ENCODE measurements at regions not wholly inside any gene's neighbourhood (a gene's known extent, or its start where the extent isn't known, plus 50 kb on each side); places are given as distances from the start of the nearest gene placed in this dataset.

GRCh38 chr14:58965601-58966000 lies 222.9 kb upstream of the DAAM1 start:
- Histone ChIP-seq H3K23ac (ENCODE audit: insufficient read length, low read depth, low read length) (no peak overlapping the region), H2AFZ (ENCODE audit: low read length) (no peak overlapping the region), H2BK20ac (ENCODE audit: low read depth, low read length, poor library complexity, severe bottlenecking) (no peak overlapping the region), H4K91ac (ENCODE audit: insufficient read length, low read depth, low read length) (no peak overlapping the region), H2BK5ac (ENCODE audit: insufficient read length, low read length) (no peak overlapping the region), H3K56ac (ENCODE audit: insufficient read length, low read depth, low read length) (no peak overlapping the region), H3K79me1 (ENCODE audit: insufficient read depth, low read depth, low read length, poor library complexity, severe bottlenecking) (no peaks in the 10 kb centered on the region), H3K9me3 (ENCODE audit: control insufficient read depth, low read depth, low read length) (no peaks in the 10 kb centered on the region), H3T11ph (ENCODE audit: low read length) (no peak overlapping the region), H3K4me1 (ENCODE audit: insufficient read depth, low read length) (no peaks in the 10 kb centered on the region; the same call in 1 of the 2 replicates), H3K18ac (ENCODE audit: insufficient read length, low read depth, low read length) (no peak overlapping the region), H3K14ac (ENCODE audit: insufficient read depth, low read length) (no peak overlapping the region), H4K5ac (ENCODE audit: insufficient read length, low read depth, low read length) (no peak overlapping the region), H3K9ac (ENCODE audit: extremely low read depth, insufficient read length, low read length) (no peak overlapping the region), H3K27me3 (ENCODE audit: insufficient read depth, low read length) (no peaks in the 10 kb centered on the region), H3K79me2 (ENCODE audit: insufficient read depth, low read length) (no peaks in the 10 kb centered on the region), H3K27ac (ENCODE audit: insufficient read length, low read depth, low read length) (no peak overlapping the region), H4K8ac (replicated peaks; ENCODE audit: insufficient read length, low read depth, low read length) (no peak overlapping the region), H4K20me1 (ENCODE audit: control insufficient read depth, insufficient read depth, insufficient read length) (no peaks in the 10 kb centered on the region), H3K23me2 (ENCODE audit: insufficient read length, low read depth, low read length, poor library complexity, severe bottlenecking) (no peaks in the 10 kb centered on the region), H3K4me2 (ENCODE audit: insufficient read depth, insufficient read length, low read length) (no peak overlapping the region), H2BK15ac (ENCODE audit: low read depth, low read length) (no peak overlapping the region), H2BK12ac (ENCODE audit: insufficient read length, low read depth, low read length) (no peak overlapping the region), H3K4ac (ENCODE audit: low read depth, low read length) (no peak overlapping the region), H2BK120ac (ENCODE audit: low read depth, low read length, poor library complexity, severe bottlenecking) (no peak overlapping the region), H2AK5ac (ENCODE audit: insufficient read length, low read length) (no peak overlapping the region)
- Mint-ChIP-seq H3K36me3 (ENCODE audit: insufficient read depth in 1 of 3, low read depth in 3 of 3) (no peaks in the 10 kb centered on the region), H3K4me3 (no peak overlapping the region), H3K9me3 (no peaks in the 10 kb centered on the region), H3K27ac (no peak overlapping the region), H3K4me1 (peaks cover 8 to 10% of the 10 kb centered on the region in 2 experiments), H3K27me3 (ENCODE audit: low read depth) (no peaks in the 10 kb centered on the region)
- no peak for TF ChIP-seq CTCF (conservative IDR thresholded peaks at IDR 0.05)
- no peak for DNase-seq
- no CpG with 5 or more reads among the region's 1 CpG for WGBS (ENCODE audit: extremely low coverage, insufficient read length, low lambda C conversion rate)
